ENCODE measurements at regions not wholly inside any gene's neighbourhood (a gene's known extent, or its start where the extent isn't known, plus 50 kb on each side); places are given as distances from the start of the nearest gene placed in this dataset.
A peak's percentile ranks its signal among the peaks of the same experiment; 100 is the strongest.

GRCh38 chr4:20043991-20044390 is 207.7 kb upstream of the SLIT2 start:
- H3K4me3 ChIP-seq (ENCODE audit: low read depth, low read length): no peak overlapping the region
- TF ChIP-seq CTCF (conservative IDR thresholded peaks at IDR 0.05; ENCODE audit: low read depth, low read length): no peak
- DNase-seq (ENCODE audit: low read depth): no peak

GRCh38 chr4:20042769-20043168 is 208.9 kb upstream of the SLIT2 start:
- TF ChIP-seq CTCF (conservative IDR thresholded peaks at IDR 0.05; ENCODE audit: low read depth, low read length): no peak
- H3K4me3 ChIP-seq (ENCODE audit: low read depth, low read length): no peak overlapping the region
- no peak for DNase-seq (ENCODE audit: low read depth)

GRCh38 chr4:20041839-20042407 is 209.8 kb upstream of the SLIT2 start:
- DNase-seq (ENCODE audit: low read depth): no peak
- TF ChIP-seq CTCF (conservative IDR thresholded peaks at IDR 0.05; ENCODE audit: low read depth, low read length): no peak
- no peak overlapping the region for H3K4me3 ChIP-seq (ENCODE audit: low read depth, low read length)

GRCh38 chr4:20037745-20038144 is 214.0 kb upstream of the SLIT2 start:
- no peak for TF ChIP-seq CTCF (conservative IDR thresholded peaks at IDR 0.05; ENCODE audit: low read depth, low read length)
- no peak for DNase-seq (ENCODE audit: low read depth)
- no peak overlapping the region for H3K4me3 ChIP-seq (ENCODE audit: low read depth, low read length)

- TF ChIP-seq CTCF (conservative IDR thresholded peaks at IDR 0.05; ENCODE audit: low read depth, low read length): no peak
These were observed 221.6 kb upstream of the SLIT2 start for GRCh38 chr4:20030108-20030507.

GRCh38 chr4:20028645-20029044 is 223.1 kb upstream of the SLIT2 start:
- H3K4me3 ChIP-seq (ENCODE audit: low read depth, low read length): no peak overlapping the region

More at GRCh38 chr4:20030108-20030507, 221.6 kb upstream of the SLIT2 start:
- no peak for DNase-seq (ENCODE audit: low read depth)
- H3K4me3 ChIP-seq (ENCODE audit: low read depth, low read length): no peak overlapping the region

More at GRCh38 chr4:20028645-20029044, 223.1 kb upstream of the SLIT2 start:
- no peak for TF ChIP-seq CTCF (conservative IDR thresholded peaks at IDR 0.05; ENCODE audit: low read depth, low read length)
- peak; percentile 29 for DNase-seq (ENCODE audit: low read depth)
